Stimulated activated CD4-positive, alpha-beta T cell treated with anti-CD3 and anti-CD28 coated beads, Interleukin-12 subunit alpha, Interleukin-12 subunit beta, amount 100 ng/mL, for 24 hours (primary cell): ENCODE measurements at regions not wholly inside any gene's neighbourhood (a gene's known extent, or its start where the extent isn't known, plus 50 kb on each side); places are given as distances from the start of the nearest gene placed in this dataset.
"Not testable (repeated sequence)": the region's sequence is repeated elsewhere in the genome, so short reads cannot be mapped to it uniquely, and the experiment has no call there.

ENCODE experiments used
- DNase-seq, 2 experiments: peaks; one replicate each; pipeline ENCODE4 v3.0.0-alpha.2; 2020; ENCODE audit warnings: low read depth in 2 of 2

GRCh38 chr21:36601362-36601761, 97.6 kb upstream of the SIM2 start:
- DNase-seq: no peak

GRCh38 chr21:36602735-36603134, 96.2 kb upstream of the SIM2 start:
- DNase-seq: no peak

- no peak for DNase-seq
Measured at GRCh38 chr21:36603221-36603620, 95.7 kb upstream of the SIM2 start.

GRCh38 chr21:36605426-36605825, 93.5 kb upstream of the SIM2 start:
- no peak for DNase-seq

- DNase-seq: no peak
Measured at GRCh38 chr21:36606287-36606982, 92.5 kb upstream of the SIM2 start.

- DNase-seq: no peak
Measured at GRCh38 chr21:36606983-36607325, 92.0 kb upstream of the SIM2 start.

- no peak for DNase-seq
Measured at GRCh38 chr21:36608041-36608896, 90.6 kb upstream of the SIM2 start.

- DNase-seq: no peak
Measured at GRCh38 chr21:36608897-36609225, 90.1 kb upstream of the SIM2 start.

- DNase-seq: no peak
Measured at GRCh38 chr21:36609654-36610053, 89.3 kb upstream of the SIM2 start.

- no peak for DNase-seq
Measured at GRCh38 chr21:36610201-36610600, 88.7 kb upstream of the SIM2 start.

- DNase-seq: no peak
Measured at GRCh38 chr21:36610935-36611334, 88.0 kb upstream of the SIM2 start.

- no peak for DNase-seq
Measured at GRCh38 chr21:36611379-36611778, 87.5 kb upstream of the SIM2 start.

- no peak for DNase-seq
Measured at GRCh38 chr21:36613059-36613458, 85.9 kb upstream of the SIM2 start.

GRCh38 chr21:36613554-36613953, 85.4 kb upstream of the SIM2 start:
- DNase-seq: no peak

- no peak for DNase-seq
Measured at GRCh38 chr21:36615274-36615964, 83.5 kb upstream of the SIM2 start.

- not testable (repeated sequence) for DNase-seq
Measured at GRCh38 chr21:36616773-36617172, 82.1 kb upstream of the SIM2 start.

GRCh38 chr21:36621794-36622193, 77.1 kb upstream of the SIM2 start:
- DNase-seq: not testable (repeated sequence)

- no peak for DNase-seq
Measured at GRCh38 chr21:36624105-36624504, 74.8 kb upstream of the SIM2 start.

- no peak for DNase-seq
Measured at GRCh38 chr21:36626791-36627190, 72.1 kb upstream of the SIM2 start.

- no peak for DNase-seq
Measured at GRCh38 chr21:36627242-36627641, 71.7 kb upstream of the SIM2 start.

- no peak for DNase-seq
Measured at GRCh38 chr21:36628106-36628505, 70.8 kb upstream of the SIM2 start.

- no peak for DNase-seq
Measured at GRCh38 chr21:36628761-36629460, 70.0 kb upstream of the SIM2 start.
